GM21528 (cell line): ENCODE measurements at regions not wholly inside any gene's neighbourhood (a gene's known extent, or its start where the extent isn't known, plus 50 kb on each side); places are given as distances from the start of the nearest gene placed in this dataset.
A peak's percentile ranks its signal among the peaks of the same experiment; 100 is the strongest.
"Not testable (repeated sequence)": the region's sequence is repeated elsewhere in the genome, so short reads cannot be mapped to it uniquely, and the experiment has no call there.

Source experiments
- ATAC-seq: cut with Tn5 transposase; IDR thresholded peaks from one replicate; pipeline ENCODE4 v1.9.1; 2021; ENCODE audit warnings: mild to moderate bottlenecking, moderate library complexity; ENCODE audit not compliant: unreplicated experiment, low FRiP score

DNA sequence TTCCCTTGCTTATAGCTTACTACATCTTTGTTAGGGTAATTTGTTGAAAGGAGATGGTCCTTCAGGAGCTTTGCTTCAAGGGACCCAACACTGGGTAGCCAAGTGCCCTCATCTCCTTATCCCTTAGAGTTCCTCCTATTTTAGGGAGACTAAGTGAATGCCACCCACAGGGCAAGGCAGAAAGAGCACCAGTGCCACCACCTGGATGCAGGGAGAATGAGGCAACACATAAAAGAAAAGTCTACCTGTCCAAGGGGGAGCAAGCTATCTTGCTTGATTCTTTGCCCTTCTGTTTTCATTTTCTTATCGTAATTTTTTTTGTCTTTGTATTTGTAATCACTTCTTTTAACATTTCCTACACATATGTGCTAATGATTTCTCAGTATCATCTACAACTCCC lies 205.5 kb downstream of the NPR3 start:
- ATAC-seq = no peak

DNA sequence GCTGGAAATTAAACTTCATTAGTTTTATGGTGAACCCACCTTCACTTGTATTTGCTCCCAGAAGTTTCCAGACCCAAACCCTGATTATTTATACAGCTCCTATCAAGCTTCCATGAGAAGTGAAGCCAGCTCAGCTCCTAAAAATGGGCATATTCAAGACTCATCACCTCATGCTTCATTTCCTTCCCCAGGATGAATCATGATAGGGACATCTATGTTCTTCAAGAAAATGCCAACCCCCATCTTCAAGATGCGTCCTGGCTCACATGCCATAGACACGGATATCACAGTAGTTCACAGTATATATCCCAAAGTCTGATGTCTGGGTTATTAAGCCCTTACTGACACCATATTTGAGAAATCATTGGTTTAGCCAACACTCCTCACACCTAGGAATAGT lies 217.6 kb downstream of the NPR3 start:
- ATAC-seq = no peak

DNA sequence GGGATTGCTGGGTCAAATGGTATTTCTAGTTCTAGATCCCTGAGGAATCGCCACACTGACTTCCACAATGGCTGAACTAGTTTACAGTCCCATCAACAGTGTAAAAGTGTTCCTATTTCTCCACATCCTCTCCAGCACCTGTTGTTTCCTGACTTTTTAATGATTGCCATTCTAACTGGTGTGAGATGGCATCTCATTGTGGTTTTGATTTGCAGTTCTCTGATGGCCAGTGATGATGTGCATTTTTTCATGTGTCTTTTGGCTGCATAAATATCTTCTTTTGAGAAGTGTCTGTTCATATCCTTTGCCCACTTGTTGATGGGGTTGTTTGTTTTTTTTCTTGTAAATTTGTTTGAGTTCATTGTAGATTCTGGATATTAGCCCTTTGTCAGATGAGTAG lies 220.3 kb downstream of the NPR3 start:
- ATAC-seq = not testable (repeated sequence)

DNA sequence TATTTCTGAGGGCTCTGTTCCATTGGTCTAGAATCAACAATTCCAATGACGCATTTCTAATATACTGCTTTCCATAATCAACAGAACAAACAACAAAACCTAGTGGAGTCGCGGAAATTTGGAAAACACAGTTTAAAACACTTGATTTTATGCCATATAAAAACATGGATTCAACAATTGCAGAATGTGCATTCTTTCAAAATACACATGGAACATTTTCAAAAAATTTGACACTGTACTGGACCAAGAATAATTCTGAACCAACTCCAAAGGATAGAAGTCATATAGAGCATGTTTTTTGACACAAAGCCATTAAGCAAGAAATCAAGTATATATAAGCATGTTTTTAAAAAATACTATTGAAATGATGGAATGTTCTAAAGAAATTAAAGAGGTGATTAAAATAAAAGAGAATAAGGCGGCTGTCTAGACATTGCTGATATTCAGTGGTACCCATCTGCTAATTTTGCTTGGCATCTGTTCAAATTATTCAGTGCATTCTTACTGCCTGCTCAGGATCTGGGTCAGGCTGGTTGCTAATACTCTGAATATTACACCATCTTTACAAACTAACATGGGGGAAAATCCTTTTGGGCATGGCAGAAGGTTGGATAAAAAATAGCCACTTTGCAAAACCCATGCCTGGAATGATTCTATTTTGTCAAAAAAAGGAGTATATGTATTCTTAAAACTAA lies 221.3 kb downstream of the NPR3 start:
- no peak for ATAC-seq

DNA sequence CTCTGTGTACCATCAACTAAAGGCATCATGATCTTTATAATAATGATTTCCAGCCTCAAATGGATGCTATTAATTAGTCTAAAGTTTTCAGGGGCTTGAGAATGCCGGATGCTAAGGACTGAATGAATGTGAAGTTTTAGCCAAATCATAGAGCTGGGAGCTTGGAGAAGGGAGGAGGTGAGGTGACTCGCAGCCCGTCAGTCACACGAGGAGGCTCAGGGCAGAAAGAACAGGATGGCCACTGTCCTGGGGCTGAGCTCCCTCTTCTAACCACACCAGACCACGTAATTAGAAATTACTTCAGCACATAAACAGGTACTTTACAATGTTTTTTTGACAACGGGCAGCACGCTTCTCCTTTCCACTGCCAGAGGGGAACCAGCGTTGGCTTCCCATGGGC lies 222.6 kb downstream of the NPR3 start:
- ATAC-seq = no peak

DNA sequence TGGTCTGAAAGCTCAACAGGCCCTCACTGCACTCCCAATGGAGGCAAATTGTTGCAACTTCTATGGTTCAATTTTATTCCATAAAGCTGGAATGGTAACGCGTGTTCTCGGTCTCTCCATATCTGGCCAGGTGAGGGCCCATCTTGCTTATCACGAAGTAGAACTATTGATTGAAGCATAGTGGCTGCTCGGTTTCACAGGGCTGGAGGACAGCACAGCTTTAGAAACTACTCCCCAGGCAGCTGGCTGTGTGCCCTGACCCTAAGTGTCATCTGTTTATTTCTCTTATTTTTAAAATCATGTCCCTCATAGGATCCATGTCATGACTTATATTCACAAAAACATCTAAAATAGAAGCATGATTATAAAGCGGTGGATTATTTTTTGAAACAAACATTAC lies 223.4 kb downstream of the NPR3 start:
- no peak for ATAC-seq

DNA sequence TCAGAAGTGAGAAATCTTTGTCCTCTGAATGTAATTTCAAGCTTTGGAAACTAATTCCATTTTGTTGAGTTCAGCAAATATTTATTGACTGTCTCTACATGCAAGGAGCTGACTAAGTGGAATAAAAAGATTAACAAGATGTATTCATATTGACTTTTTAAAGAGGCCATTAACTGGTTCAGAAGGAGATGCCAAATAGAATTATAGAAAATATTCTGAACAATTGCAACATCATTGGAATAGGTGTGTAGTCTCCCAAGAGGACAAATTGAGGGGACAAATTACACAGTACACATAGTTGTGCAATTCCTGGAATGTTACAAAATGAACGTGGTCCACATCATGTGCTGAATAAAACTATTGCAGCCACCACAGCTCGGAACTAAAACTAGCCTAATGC lies 224.2 kb downstream of the NPR3 start:
- ATAC-seq = no peak

DNA sequence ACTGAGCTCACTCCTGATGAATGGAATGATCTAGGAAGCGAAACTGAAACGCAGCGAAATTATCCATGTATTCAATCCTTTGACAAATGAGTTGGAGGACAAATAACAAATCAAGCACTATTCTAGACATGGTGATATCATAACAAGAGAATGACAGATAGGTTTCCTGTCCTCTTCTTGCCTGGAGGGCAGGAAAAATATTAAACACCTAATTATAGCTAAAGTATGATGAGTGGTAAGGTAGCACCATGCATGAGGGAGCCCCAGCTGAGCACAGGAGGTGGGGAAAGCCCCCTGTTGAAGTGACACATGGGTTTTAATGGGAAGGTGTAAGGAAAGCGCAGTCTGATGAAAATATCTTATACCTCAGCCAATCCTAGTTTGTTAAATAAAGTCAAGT lies 225.2 kb downstream of the NPR3 start:
- ATAC-seq = no peak

DNA sequence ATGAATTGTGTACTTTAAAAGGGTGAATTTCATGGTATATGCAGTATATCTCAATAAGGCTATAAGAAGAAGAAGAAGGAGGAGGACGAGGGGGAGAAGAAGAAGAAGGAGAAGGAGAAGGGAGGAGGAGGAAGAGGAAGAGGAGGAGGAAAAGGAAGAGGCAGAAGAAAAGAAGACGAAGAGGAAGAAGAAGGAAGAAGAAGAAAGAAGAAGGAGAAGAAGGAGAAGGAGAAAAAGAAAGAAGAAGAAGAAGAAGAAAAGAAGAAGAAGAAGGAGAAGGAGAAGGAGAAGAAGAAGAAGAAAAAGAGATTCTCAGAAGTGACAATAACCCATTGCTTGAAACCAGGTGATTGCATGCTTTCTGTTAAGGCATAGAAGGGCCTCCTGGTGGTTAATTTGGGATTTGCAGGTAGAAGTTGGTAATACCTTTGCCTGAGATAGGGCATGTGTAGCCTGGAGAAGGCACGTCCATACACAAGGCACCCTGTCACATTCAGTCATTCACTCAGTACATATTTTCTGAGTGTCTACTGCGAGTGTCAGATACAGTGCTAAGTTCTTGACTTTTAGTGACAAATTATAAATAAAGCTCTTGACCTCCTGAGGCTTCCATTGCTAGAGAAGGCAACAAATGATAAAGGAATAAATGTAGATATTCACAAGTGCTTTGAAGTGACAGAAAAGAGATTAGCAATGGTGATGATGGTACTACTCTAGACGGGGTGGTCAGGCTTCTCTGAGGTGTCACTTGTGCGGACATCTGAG lies 231.3 kb downstream of the NPR3 start:
- peak; percentile 91 for ATAC-seq

DNA sequence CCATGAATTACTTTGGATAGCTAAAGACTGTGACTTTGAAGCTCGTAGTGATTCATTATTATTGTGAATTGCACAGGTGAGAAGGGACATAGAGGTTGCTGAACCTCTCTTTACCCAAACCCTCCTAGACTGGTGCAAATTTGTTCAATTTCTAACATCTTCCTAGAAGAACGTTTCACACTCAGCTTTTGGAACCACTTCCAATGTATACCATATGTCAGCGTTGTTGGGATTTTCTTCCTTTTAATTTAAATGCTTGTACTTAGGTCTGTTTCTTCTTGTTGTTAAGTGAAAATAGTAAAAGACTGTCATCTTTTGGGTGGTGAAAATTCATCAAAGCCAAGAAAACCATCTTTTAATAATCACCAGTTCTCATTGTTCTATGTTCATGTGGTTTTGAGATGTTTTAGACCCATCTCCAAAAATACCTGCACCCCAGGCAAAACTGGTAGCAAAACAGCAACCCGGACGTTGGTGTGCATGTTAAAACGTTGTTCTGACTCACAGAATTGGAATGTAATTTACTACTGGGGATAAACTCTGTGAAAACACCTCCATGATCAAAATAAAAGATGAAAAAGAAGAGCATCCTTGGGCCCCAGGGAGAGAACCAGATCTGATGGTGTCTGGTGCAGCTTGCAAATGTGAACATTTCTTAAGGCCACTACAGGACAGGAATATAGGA lies 238.3 kb downstream of the NPR3 start:
- no peak for ATAC-seq

DNA sequence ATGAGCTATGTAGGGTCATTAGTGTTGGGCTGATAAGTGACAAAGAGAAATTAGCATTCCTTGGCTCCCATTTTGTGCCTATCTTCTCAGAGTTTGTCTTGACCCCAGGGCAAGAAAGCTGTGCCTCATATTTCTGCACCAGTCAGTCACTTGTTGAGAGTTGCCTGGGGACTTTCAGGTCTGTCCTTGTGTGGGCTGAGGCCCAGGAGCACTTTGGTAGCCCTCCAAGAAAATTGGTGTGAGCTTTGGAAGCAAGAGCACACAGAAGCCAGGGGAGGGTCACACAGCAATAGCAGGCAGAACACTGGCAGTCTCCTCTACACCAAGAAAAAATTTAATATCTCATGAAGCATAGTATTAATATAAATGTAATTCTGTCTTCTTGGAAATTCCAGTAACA lies 239.9 kb downstream of the NPR3 start:
- ATAC-seq = no peak

DNA sequence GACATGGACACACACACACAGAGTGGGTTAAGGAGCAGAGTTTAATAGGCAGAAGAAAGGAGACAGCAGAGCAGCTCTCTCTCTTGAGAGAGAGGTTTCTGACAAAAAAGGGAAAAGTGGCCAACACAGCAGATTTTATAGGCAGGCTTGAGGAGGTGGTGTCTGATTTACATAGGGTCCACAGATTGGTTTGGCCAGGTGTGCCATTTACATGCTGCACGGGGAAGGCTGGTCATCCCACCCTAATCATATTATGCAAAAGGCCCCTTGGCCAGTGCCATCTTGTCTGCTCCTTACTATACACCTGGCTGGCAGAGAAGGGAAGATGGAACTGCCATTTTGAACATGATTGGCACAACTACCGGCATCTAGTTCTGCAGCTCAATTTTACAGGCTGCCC lies 240.8 kb downstream of the NPR3 start:
- ATAC-seq = no peak

DNA sequence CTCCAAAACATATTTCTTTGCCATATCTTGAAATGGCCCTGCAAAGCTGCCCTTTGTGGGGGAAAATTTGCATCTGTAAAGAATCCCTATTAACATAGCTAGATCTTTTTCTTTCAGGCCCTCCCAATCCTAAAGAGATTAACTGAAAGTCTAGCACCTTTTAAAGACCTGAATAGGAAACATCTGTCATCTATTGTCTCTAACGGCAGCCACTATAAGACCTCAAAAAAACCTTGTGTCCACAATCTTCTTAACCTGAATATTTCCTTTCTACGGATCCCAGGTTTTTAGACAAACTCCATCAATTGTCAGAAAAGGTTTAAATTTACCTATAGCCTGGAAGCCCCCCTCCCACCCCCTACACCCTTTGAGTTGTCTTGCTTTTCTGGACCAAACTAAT lies 241.3 kb downstream of the NPR3 start:
- not testable (repeated sequence) for ATAC-seq

DNA sequence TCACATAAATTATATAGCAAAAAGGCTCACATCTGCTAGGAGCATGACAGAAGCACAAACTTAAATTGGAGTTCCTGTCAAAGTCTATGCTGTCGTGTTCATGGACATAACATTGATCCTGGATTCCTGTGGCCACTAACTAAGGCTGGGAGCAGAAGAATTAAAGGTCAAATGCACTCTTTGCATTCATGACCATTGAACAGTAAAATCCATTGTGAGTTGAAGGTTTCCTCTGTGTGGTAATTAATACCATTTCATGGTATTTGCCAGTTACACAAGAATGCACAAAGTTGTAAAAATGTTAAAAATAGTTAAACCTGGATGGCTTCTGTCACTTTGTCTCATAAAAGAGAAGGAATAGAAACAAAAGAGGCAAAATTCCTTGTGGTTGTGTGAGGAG lies 242.6 kb downstream of the NPR3 start:
- no peak for ATAC-seq

DNA sequence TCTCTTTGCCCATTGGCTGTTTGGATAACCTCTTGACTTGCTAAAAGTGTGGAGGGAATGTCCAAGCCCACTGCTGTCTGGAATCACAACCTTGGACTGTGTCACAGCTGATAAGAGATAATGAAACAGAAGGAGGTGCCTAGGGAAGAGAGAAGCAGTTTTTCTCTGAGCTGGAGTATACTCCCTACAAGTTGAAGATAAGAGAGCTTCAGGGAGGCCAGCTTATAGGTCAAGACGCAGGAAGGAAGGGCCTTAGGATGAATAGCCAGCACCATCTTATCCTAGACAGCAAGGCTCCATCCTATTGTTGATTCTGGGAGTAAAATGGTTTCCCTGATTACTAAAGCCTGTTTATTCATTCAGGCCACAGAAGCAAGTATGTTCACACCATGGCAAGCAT lies 244.7 kb downstream of the NPR3 start:
- ATAC-seq = no peak

DNA sequence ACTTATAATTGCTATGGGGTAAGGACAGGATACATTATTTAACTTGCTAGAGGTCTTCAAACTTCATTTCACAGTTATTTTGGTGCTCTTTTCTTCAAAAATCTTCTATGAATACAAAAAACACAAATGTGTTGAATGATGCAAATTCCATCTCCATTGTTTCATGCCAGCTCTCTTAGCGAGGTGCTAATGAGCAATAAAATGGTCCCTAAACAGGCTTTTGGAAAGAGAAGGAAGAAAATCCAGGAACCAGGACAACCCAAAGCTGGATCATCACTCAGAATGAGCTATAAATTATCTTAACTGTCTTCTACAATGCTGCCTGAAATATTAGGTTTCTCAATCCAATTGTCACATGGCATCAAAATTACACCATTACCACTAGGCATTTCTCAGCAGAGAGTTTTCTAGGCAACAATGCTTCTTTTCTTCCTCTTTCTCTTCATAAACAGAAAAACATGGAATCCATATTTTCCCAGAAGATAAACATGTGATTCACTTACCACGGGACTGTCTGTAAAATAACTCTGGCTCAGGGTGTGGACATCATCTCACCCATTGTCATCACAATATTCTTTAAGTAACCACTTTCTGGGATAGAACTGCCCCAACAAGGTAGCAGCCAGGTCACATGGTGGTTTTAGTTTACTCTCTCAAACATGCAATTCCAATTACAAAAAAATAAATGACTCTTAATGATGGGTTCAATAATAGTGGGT lies 249.4 kb downstream of the NPR3 start:
- ATAC-seq = no peak

DNA sequence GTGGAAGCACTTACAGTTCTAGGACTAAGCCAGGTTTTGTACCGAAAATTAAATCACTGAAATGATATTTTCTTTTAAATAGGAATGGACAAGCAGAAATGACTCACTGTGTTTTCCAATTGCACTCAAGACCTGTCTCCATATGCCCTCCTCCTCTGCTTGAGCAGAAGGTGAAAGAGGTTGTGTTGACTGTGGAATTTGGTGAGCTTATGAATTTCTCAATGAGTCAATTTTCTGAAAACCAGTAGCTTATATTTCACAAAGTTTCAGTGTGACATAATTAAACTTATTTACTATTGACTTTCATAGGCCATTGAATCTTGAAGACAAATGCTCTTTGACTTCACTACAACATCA lies 249.9 kb downstream of the NPR3 start:
- no peak for ATAC-seq

DNA sequence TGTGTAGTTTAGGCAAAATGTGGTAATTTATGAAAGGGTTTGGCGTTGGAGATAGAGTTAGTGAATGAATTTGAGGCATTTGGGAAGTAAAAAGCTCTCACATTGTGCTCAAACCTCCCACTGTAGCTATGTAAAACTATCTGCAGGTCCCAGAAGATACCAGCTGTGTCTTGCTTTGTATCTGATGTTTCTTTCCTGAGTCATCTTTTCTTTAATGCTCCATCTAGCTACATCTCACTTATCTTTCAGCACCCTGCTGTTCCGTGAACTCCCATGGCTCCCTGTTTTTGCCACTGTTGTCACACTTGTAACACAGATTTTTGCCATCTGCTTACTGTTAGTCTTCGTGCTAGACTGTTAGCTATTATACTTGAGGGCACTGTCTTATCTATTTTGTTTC lies 253.1 kb downstream of the NPR3 start:
- ATAC-seq = no peak

DNA sequence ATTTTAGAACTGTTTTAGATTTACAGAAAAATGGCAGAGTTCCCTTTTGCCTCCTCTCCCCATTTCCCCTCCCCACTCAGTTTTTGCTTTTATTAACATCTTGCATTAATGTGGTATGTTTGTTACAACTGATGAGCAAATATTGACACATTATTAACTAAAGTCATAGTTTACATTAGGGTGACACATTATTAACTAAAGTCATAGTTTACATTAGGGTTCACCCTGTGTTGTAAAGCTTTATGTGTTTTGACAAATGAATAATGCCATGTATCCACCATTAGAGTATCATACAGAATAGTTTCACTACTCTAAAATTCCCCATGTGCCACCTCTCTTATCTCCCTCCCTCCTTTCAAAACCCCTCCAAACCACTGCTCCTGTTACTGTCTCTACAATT lies 262.5 kb downstream of the NPR3 start:
- ATAC-seq = no peak

DNA sequence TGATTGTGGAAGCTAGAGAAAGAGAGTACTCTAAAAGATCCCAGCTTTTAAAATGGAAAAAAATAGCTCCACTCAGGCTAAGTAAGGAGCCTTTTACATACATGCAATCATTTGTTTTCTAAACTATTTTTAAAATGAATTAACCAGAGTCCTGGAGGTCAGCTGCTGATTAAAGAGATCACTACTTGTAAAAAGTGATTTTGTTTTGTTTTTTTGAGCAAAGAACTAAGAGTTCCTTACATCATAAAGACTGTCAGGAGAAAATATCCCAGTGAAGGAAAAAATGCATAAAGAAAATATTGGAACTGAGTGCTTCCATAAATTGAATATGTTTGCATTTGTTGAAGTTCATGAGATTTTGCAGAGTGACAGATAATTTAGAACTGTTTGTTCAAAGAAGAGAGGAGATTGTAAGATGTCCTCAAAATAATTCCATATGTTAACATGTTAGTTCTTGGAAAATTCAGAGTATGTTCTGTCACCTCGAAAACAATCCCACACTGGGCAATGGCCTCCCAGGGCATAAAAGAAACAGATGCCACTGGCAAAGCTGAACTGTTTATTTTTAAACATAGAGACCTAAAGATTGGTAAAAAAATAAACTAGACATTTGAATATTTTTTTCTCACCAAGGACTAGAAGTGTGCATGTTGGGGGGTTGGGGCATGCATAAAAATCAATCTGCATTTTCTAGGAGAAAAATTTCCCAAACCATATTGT lies 264.7 kb downstream of the NPR3 start:
- ATAC-seq = no peak

DNA sequence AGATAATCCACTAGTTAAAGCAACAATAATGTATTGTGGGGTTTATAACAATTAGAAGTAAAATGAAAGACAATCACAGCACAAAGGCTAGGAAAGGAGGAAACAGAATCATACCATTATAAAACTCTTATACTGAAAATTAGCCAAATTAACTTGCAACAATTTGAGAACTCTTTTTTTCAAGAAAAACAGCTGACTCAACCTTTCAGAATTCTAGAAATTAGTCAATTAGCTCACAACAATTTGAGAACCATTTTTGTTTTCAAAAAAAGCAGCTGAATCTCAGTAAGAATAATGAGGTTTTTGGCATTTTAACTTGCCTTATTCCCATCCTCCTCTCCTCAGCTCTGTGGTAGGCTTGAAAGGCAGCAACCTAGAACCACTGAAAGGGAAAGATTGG lies 269.9 kb downstream of the NPR3 start:
- ATAC-seq = no peak
